HEK293 (cell line): ENCODE measurements at regions not wholly inside any gene's neighbourhood (a gene's known extent, or its start where the extent isn't known, plus 50 kb on each side); places are given as distances from the start of the nearest gene placed in this dataset.

Source experiments
- CTCF ChIA-PET: fragments of 350-600 bp; formaldehyde crosslinking; extraction: SDS; loops from one replicate; lab custom pipeline; 2021; ENCODE audit warnings: antibody characterized with exemption; lab: Yijun Ruan, JAX
- POLR2A ChIA-PET: fragments of 300-600 bp; formaldehyde crosslinking; extraction: SDS; loops from one replicate; lab custom pipeline; 2020; ENCODE audit warnings: antibody characterized with exemption, inconsistent platforms; lab: Yijun Ruan, JAX
- H3K27ac ChIP-seq: fragments of 200-500 bp; sonication (Bioruptor generic); 2 replicates; pipeline ENCODE4 v1.5.1; 2014; ENCODE audit warnings: low read depth, low read length, control low read depth, inconsistent platforms; ENCODE audit errors: extremely low read depth
- H3K36me3 ChIP-seq, 2 experiments: fragments of 200-500 bp in 1 of 2; sonication (Bioruptor generic) in 1 of 2; 1 replicate in 1 of 2; 2 replicates in 1 of 2; pipeline ENCODE4 v1.5.1; 2014 to 2017; ENCODE audit warnings: inconsistent platforms in 2 of 2, low read length in 2 of 2; ENCODE audit not compliant: control insufficient read depth in 2 of 2, insufficient read depth in 1 of 2
- H3K4me1 ChIP-seq: fragments of 200-500 bp; sonication (Bioruptor generic); 2 replicates; pipeline ENCODE4 v1.5.1; 2014; ENCODE audit warnings: mild to moderate bottlenecking, low read length, inconsistent platforms; ENCODE audit not compliant: control insufficient read depth, insufficient read depth
- H3K4me3 ChIP-seq: 2 replicates; pipeline ENCODE4 v1.5.1; 2011; ENCODE audit warnings: low read depth, mild to moderate bottlenecking, control low read depth, low read length, moderate library complexity
- H3K9me3 ChIP-seq: fragments of 200-500 bp; sonication (Bioruptor generic); 2 replicates; pipeline ENCODE4 v1.5.1; 2014; ENCODE audit warnings: low read depth, low read length, inconsistent platforms; ENCODE audit not compliant: control insufficient read depth, insufficient read depth
- BCL11A ChIP-seq: fragments of 450-650 bp; formaldehyde crosslinking; IDR thresholded peaks from 2 replicates; pipeline ENCODE4 v1.5.1; 2016; ENCODE audit warnings: low read depth, missing biosample characterization, missing genetic modification characterization
- GLI2 ChIP-seq: fragments of 450-650 bp; formaldehyde crosslinking; IDR thresholded peaks from 2 replicates; pipeline ENCODE4; 2017; ENCODE audit warnings: missing biosample characterization, missing genetic modification characterization, low read depth, borderline replicate concordance
- GLI4 ChIP-seq: fragments of 450-650 bp; formaldehyde crosslinking; IDR thresholded peaks from 2 replicates; pipeline ENCODE4 v1.5.1; 2016; ENCODE audit warnings: missing biosample characterization, missing genetic modification characterization
- HOXA7 ChIP-seq: sonication (generic); formaldehyde crosslinking; IDR thresholded peaks from 2 replicates; pipeline ENCODE4 v1.8.1; 2022; ENCODE audit warnings: missing genetic modification reagents, borderline replicate concordance
- PRDM1 ChIP-seq: fragments of 450-650 bp; formaldehyde crosslinking; IDR thresholded peaks from 2 replicates; pipeline ENCODE4; 2016; ENCODE audit warnings: missing biosample characterization, missing genetic modification characterization
- SCRT1 ChIP-seq: fragments of 450-650 bp; formaldehyde crosslinking; IDR thresholded peaks from 2 replicates; pipeline ENCODE4 v1.5.1; 2016; ENCODE audit warnings: missing biosample characterization, missing genetic modification characterization, borderline replicate concordance
- TCF7L2 ChIP-seq: IDR thresholded peaks from 2 replicates; pipeline ENCODE4 v1.6.1; 2011; ENCODE audit warnings: low read depth, mild to moderate bottlenecking, inconsistent platforms, low read length, moderate library complexity, borderline replicate concordance
- TRIM28 ChIP-seq: IDR thresholded peaks from 2 replicates; pipeline ENCODE4 v1.6.1; 2011; ENCODE audit warnings: low read length, control low read depth, borderline replicate concordance
- ZBTB20 ChIP-seq: fragments of 450-650 bp; formaldehyde crosslinking; IDR thresholded peaks from 2 replicates; pipeline ENCODE4 v1.5.1; 2016; ENCODE audit warnings: missing biosample characterization, missing genetic modification characterization
- ZNF133 ChIP-seq: fragments of 450-650 bp; formaldehyde crosslinking; IDR thresholded peaks from 2 replicates; pipeline ENCODE4 v1.5.1; 2016; ENCODE audit warnings: missing biosample characterization, missing genetic modification characterization
- ZNF148 ChIP-seq: fragments of 450-650 bp; formaldehyde crosslinking; IDR thresholded peaks from 2 replicates; pipeline ENCODE4 v1.5.0; 2017; ENCODE audit warnings: missing biosample characterization, missing genetic modification characterization, borderline replicate concordance
- ZNF157 ChIP-seq: fragments of 450-650 bp; formaldehyde crosslinking; IDR thresholded peaks from 2 replicates; pipeline ENCODE4 v1.5.1; 2016; ENCODE audit warnings: missing biosample characterization, missing genetic modification characterization
- ZNF488 ChIP-seq: fragments of 450-650 bp; formaldehyde crosslinking; IDR thresholded peaks from 2 replicates; pipeline ENCODE4 v1.5.1; 2016; ENCODE audit warnings: missing biosample characterization, missing genetic modification characterization
- ZNF549 ChIP-seq: fragments of 450-650 bp; IDR thresholded peaks from 2 replicates; pipeline ENCODE4 v1.5.1; 2018; ENCODE audit warnings: missing biosample characterization, missing genetic modification characterization, mild to moderate bottlenecking, inconsistent platforms, moderate library complexity
- ZNF596 ChIP-seq: fragments of 450-650 bp; IDR thresholded peaks from 2 replicates; pipeline ENCODE4 v1.5.0; 2018; ENCODE audit warnings: missing biosample characterization, mild to moderate bottlenecking, missing genetic modification characterization, moderate library complexity
- ZNF670 ChIP-seq: fragments of 450-650 bp; formaldehyde crosslinking; IDR thresholded peaks from 2 replicates; pipeline ENCODE4 v1.5.1; 2016; ENCODE audit warnings: missing biosample characterization, missing genetic modification characterization, low read depth
- ZNF704 ChIP-seq: fragments of 450-650 bp; formaldehyde crosslinking; IDR thresholded peaks from 2 replicates; pipeline ENCODE4 v1.5.1; 2016; ENCODE audit warnings: missing biosample characterization, missing genetic modification characterization
- ZNF76 ChIP-seq: fragments of 450-650 bp; formaldehyde crosslinking; IDR thresholded peaks from 2 replicates; pipeline ENCODE4; 2016; ENCODE audit warnings: low read depth, missing biosample characterization, missing genetic modification characterization, borderline replicate concordance
- ZNF768 ChIP-seq: fragments of 450-650 bp; formaldehyde crosslinking; IDR thresholded peaks from 2 replicates; pipeline ENCODE4 v1.5.1; 2018; ENCODE audit warnings: missing biosample characterization, mild to moderate bottlenecking, missing genetic modification characterization
- ZSCAN18 ChIP-seq: fragments of 450-650 bp; formaldehyde crosslinking; IDR thresholded peaks from 2 replicates; pipeline ENCODE4 v1.5.1; 2016; ENCODE audit warnings: missing biosample characterization, missing genetic modification characterization
- ZSCAN5A ChIP-seq: fragments of 450-650 bp; formaldehyde crosslinking; IDR thresholded peaks from 2 replicates; pipeline ENCODE4 v1.5.1; 2016; ENCODE audit warnings: missing biosample characterization, missing genetic modification characterization

GRCh38 chr17:54172985-54173316 lies 350.2 kb downstream of the KIF2B start (continued):
- no peak for TF ChIP-seq ZNF157
- TF ChIP-seq, all 188 proteins: peak for 0

GRCh38 chr17:54177606-54178308 lies 355.0 kb downstream of the KIF2B start:
- no peak for TF ChIP-seq TCF7L2
- no peak for TF ChIP-seq BCL11A (tag by site-specific recombination)
- TF ChIP-seq ZNF148 (tag by site-specific recombination): no peak
- TF ChIP-seq ZNF768 (tag by site-specific recombination): no peak
- Histone ChIP-seq H3K27ac (no peak overlapping the region), H3K36me3 (no peaks in the 10 kb centered on the region), H3K9me3 (no peaks in the 10 kb centered on the region), H3K4me1 (no peaks in the 10 kb centered on the region), H3K4me3 (no peak overlapping the region)
- ChIA-PET POLR2A (no interaction called here), CTCF (no interaction called here)

GRCh38 chr17:54180950-54181349 lies 358.2 kb downstream of the KIF2B start:
- H3K27ac ChIP-seq: no peak overlapping the region
- no peak for TF ChIP-seq ZNF596 (tag by site-specific recombination)
- no peak for TF ChIP-seq ZNF704 (tag by site-specific recombination)
- no peak for TF ChIP-seq ZSCAN5A
- H3K36me3 ChIP-seq: no peaks in the 10 kb centered on the region
- no peaks in the 10 kb centered on the region for H3K4me1 ChIP-seq
- H3K9me3 ChIP-seq: no peaks in the 10 kb centered on the region
- POLR2A ChIA-PET: no interaction called here
- CTCF ChIA-PET: interaction anchor here (1.2 kb wide), 1 partner anchor 9 kb away, joined by 4 read pairs; no protein-coding TSS in a partner anchor
- H3K4me3 ChIP-seq: no peak overlapping the region

- H3K36me3 ChIP-seq: no peaks in the 10 kb centered on the region
- no peak for TF ChIP-seq ZNF76 (tag by site-specific recombination)
- no peak for TF ChIP-seq SCRT1 (tag by site-specific recombination)
- no peak for TF ChIP-seq ZNF549 (tag by site-specific recombination)
- TF ChIP-seq ZNF596 (tag by site-specific recombination): no peak
- no peak for TF ChIP-seq PRDM1 (tag by site-specific recombination)
- TF ChIP-seq GLI2 (tag by site-specific recombination): no peak
- no peak for TF ChIP-seq HOXA7
- TF ChIP-seq ZBTB20 (tag by site-specific recombination): no peak
- TF ChIP-seq ZSCAN5A: no peak
- no peak for TF ChIP-seq ZSCAN18
- TF ChIP-seq ZNF670 (tag by site-specific recombination): no peak
- TF ChIP-seq ZNF488 (tag by site-specific recombination): no peak
- TF ChIP-seq TRIM28: no peak
- TF ChIP-seq GLI4: no peak
- no peak for TF ChIP-seq ZNF133 (tag by site-specific recombination)
These were observed 368.5 kb downstream of the KIF2B start for GRCh38 chr17:54191261-54191660.

More at GRCh38 chr17:54191261-54191660, 368.5 kb downstream of the KIF2B start:
- POLR2A ChIA-PET: no interaction called here
- Histone ChIP-seq H3K9me3 (no peaks in the 10 kb centered on the region), H3K4me3 (no peak overlapping the region), H3K27ac (no peak overlapping the region), H3K4me1 (no peaks in the 10 kb centered on the region)
- CTCF ChIA-PET: no interaction called here
